ENCODE measurements at regions not wholly inside any gene's neighbourhood (a gene's known extent, or its start where the extent isn't known, plus 50 kb on each side); places are given as distances from the start of the nearest gene placed in this dataset.

DNA sequence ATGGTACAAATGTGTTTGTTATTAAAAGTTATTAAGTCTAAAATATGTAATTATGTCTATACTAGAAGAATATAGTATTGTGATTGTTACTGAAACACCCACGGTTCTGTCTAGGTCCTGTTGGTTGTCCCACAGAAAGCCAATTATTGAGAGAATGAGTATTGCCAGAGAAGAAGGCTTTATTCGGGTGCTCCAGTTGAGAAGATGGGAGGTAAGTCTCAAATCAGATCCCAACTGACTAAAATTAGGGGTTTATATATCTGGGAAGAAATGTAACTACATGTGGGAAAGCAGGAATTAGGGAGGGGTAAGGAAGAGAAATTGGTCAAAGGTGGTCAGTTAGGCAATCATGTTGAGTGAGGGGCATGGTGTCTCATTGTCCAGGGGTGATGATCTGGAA, 798.4 kb downstream of the PCDH17 start:
- no peak for DNase-seq (ENCODE audit: low spot score)
- TF ChIP-seq, protein P1, sequence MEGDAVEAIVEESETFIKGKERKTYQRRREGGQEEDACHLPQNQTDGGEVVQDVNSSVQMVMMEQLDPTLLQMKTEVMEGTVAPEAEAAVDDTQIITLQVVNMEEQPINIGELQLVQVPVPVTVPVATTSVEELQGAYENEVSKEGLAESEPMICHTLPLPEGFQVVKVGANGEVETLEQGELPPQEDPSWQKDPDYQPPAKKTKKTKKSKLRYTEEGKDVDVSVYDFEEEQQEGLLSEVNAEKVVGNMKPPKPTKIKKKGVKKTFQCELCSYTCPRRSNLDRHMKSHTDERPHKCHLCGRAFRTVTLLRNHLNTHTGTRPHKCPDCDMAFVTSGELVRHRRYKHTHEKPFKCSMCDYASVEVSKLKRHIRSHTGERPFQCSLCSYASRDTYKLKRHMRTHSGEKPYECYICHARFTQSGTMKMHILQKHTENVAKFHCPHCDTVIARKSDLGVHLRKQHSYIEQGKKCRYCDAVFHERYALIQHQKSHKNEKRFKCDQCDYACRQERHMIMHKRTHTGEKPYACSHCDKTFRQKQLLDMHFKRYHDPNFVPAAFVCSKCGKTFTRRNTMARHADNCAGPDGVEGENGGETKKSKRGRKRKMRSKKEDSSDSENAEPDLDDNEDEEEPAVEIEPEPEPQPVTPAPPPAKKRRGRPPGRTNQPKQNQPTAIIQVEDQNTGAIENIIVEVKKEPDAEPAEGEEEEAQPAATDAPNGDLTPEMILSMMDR (IDR thresholded peaks at IDR 0.05) = no peak
- Mint-ChIP-seq H3K36me3 (ENCODE audit: low read depth) (no peaks in the 10 kb centered on the region), H3K9me3 (ENCODE audit: low read depth) (peaks cover 28% of the 10 kb centered on the region), H3K27me3 (ENCODE audit: low read depth) (no peaks in the 10 kb centered on the region), H3K4me3 (ENCODE audit: unreplicated experiment) (no peak overlapping the region), H3K27ac (ENCODE audit: unreplicated experiment) (no peak overlapping the region), H3K4me1 (ENCODE audit: low read depth) (no peaks in the 10 kb centered on the region)

DNA sequence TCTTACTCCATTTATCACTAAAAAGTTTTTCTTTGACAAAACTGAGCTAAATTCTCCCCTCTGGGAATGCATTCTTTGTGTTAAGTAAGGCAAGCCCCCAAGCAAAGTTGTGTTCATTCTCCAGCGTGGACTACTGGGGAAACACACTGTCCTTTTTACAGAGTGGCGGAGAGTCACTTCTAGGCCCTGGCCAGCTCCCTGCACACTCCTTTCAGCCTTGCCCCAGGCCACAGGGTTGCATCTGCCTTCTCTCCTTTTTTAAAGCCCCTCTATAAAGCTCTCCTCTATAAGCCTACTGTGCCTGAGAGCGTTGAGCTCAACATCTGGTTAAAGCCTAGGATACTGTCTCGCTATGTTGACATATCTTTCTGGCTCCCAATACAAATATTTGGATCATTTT, 803.4 kb downstream of the PCDH17 start:
- H3K9me3 Mint-ChIP-seq (ENCODE audit: low read depth) = peaks cover 8% of the 10 kb centered on the region
- no peak overlapping the region for H3K27ac Mint-ChIP-seq (ENCODE audit: unreplicated experiment)
- TF ChIP-seq, protein P1 (IDR thresholded peaks at IDR 0.05) = no peak
- H3K4me1 Mint-ChIP-seq (ENCODE audit: low read depth) = no peaks in the 10 kb centered on the region
- H3K36me3 Mint-ChIP-seq (ENCODE audit: low read depth) = no peaks in the 10 kb centered on the region
- H3K27me3 Mint-ChIP-seq (ENCODE audit: low read depth) = no peaks in the 10 kb centered on the region
- DNase-seq (ENCODE audit: low spot score) = no peak
- H3K4me3 Mint-ChIP-seq (ENCODE audit: unreplicated experiment) = no peak overlapping the region

DNA sequence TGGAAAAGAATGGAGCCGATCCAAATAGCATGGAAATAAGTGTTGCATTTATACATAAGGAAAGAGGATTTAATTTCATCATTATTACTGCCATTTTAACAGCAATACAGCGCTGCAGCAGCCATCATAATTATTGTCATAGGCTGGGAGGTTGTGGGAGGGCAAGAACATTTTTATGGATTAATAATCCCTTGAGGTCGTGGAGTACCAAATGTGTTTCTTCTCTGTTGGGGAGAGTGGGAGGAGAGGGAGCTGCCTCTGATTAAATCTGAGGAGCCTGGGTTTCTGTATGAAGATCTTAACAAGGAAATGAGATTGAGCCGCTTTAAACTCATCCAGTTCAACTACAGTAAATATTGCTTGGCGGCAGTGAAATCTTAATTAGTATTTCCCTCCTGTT, 805.9 kb downstream of the PCDH17 start:
- Mint-ChIP-seq H3K4me1 (ENCODE audit: low read depth) (no peaks in the 10 kb centered on the region), H3K36me3 (ENCODE audit: low read depth) (no peaks in the 10 kb centered on the region), H3K4me3 (ENCODE audit: unreplicated experiment) (no peak overlapping the region), H3K9me3 (ENCODE audit: low read depth) (no peaks in the 10 kb centered on the region), H3K27me3 (ENCODE audit: low read depth) (peaks cover 1% of the 10 kb centered on the region), H3K27ac (ENCODE audit: unreplicated experiment) (no peak overlapping the region)
- DNase-seq (ENCODE audit: low spot score) = no peak
- TF ChIP-seq, protein P1 (IDR thresholded peaks at IDR 0.05) = no peak

DNA sequence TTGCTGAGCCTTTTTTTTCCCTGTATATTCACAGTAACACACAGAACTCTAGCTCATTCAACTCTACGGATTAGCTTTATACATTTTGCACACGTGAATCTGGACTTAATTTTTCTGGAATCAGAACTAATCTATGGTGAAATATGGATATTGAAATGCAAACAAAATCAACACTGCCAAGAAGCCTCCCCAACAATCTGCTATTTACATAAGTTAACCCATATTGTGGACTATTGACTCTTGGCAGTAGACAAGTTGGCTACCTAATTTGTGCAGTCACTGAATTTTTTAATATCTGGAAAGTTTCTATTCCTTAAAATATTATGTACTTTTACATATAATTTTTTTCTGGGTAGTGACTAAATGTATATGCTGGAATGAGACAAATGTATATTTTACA, 815.4 kb downstream of the PCDH17 start:
- DNase-seq (ENCODE audit: low spot score) = no peak
- Mint-ChIP-seq H3K4me1 (ENCODE audit: low read depth) (no peaks in the 10 kb centered on the region), H3K27me3 (ENCODE audit: low read depth) (no peaks in the 10 kb centered on the region), H3K36me3 (ENCODE audit: low read depth) (no peaks in the 10 kb centered on the region), H3K27ac (ENCODE audit: unreplicated experiment) (no peak overlapping the region), H3K9me3 (ENCODE audit: low read depth) (no peaks in the 10 kb centered on the region), H3K4me3 (ENCODE audit: unreplicated experiment) (no peak overlapping the region)
- TF ChIP-seq, protein P1 (IDR thresholded peaks at IDR 0.05) = no peak

DNA sequence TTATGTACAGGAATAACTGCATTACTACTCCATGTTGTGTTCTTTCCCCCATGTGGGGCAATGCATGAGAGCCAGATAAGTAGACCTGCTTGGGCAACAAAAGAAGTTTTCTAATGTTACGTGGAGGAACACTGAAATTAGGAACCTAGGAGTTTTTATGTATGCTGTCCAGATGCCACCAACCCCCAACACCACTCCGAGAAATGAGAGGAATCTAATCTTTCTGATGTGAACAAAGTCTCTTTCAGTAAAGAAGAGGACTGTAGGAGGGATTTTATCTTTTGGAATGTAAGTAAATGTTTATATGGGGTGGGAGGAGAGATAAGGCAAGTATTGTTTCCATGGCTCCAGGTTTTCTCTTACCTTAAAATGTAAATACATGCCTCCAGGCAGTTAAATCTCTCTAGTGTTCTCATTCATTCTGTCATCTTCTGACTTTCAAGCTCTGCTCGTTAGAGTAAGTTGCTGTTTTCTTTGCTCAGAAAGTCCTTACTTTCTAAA, 820.6 kb downstream of the PCDH17 start:
- Mint-ChIP-seq H3K27ac (ENCODE audit: unreplicated experiment) (no peak overlapping the region), H3K4me1 (ENCODE audit: low read depth) (no peaks in the 10 kb centered on the region), H3K27me3 (ENCODE audit: low read depth) (no peaks in the 10 kb centered on the region), H3K36me3 (ENCODE audit: low read depth) (peaks cover 1% of the 10 kb centered on the region), H3K4me3 (ENCODE audit: unreplicated experiment) (no peak overlapping the region), H3K9me3 (ENCODE audit: low read depth) (peaks cover 18% of the 10 kb centered on the region)
- TF ChIP-seq, protein P1 (IDR thresholded peaks at IDR 0.05) = no peak
- DNase-seq (ENCODE audit: low spot score) = no peak
